ENCODE measurements at regions not wholly inside any gene's neighbourhood (a gene's known extent, or its start where the extent isn't known, plus 50 kb on each side); places are given as distances from the start of the nearest gene placed in this dataset.

DNA sequence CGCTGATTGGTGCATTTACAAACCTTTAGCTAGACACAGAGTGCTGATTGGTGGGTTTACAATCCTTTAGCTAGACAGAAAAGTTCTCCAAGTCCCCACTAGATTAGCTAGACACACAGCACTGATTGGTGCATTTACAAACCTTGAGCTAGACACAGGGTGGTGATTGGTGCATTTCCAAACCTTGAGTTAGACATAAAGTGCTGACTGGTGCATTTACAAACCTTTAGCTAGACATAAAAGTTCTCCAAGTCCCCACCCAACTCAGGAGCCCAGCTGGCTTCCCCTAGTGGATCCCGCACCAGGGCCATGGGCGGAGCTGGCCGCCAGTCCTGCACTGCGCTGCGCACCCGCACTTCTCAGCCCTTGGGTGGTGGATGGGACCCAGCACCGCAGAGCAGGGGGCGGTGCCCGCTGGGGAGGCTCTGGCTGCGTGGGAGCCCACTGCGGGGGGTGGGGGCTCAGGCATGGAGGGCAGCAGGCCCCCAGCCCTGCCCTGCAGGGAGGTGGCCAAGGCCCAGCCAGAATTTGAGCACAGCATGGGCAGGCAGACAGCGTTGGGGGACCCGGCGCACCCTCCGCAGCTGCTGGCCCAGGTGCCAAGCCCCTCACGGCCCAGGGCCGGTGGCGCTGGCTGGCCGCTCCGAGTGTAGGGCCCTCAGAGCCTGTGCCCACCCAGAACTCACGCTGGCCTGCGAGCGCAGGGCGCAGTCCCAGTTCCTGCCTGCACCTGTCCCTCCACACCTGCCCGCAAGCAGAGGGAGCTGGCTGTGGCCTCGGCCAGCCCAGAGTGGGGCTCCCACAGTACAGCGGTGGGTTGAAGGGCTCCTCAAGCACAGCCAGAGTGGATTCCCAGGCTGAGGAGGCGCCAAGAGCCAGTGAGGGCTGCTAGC lies 608.9 kb upstream of the LCORL start:
- TF ChIP-seq ELF1 (CRISPR knock-in tag; IDR thresholded peaks at IDR 0.05) (no peak), HINFP (CRISPR knock-in tag; IDR thresholded peaks at IDR 0.05; ENCODE audit: low read depth) (no peak), ZNF510 (CRISPR knock-in tag; IDR thresholded peaks at IDR 0.05; ENCODE audit: low read depth) (no peak), POLR2AphosphoS5 (IDR thresholded peaks at IDR 0.05; ENCODE audit: low read depth, low read length) (no peak), ZNF282 (IDR thresholded peaks at IDR 0.05; ENCODE audit: partially characterized antibody) (no peak), SMAD1 (CRISPR knock-in tag; IDR thresholded peaks at IDR 0.05; ENCODE audit: borderline replicate concordance, low read depth) (no peak)

Measured in HepG2 (cell line).